Right hindlimb (tissue), 1 donor: ENCODE measurements at regions not wholly inside any gene's neighbourhood (a gene's known extent, or its start where the extent isn't known, plus 50 kb on each side); places are given as distances from the start of the nearest gene placed in this dataset.
A peak's percentile ranks its signal among the peaks of the same experiment; 100 is the strongest.
"Not testable (repeated sequence)": the region's sequence is repeated elsewhere in the genome, so short reads cannot be mapped to it uniquely, and the experiment has no call there.

Source experiments
- DNase-seq: peaks from one replicate; pipeline ENCODE4 v3.0.0-alpha.2; 2018

DNA sequence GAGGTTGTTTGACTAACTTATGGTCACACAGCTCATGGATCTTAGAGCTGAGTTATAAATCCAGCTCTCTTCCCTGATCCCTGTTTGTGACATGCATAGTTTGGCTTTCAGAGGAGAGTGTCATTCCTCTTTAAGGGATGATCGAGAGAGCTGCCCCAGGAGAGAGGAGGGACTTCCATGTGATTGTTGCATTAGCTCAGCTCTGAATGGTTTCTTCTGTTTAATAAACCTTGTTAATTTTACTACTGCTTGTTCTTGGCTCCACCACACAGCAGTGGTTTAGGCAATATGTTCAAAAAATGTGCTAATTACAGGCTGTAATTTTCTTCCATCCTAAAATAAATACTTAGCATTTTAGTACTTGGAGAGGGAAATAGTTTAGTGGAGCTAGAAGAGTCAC lies 152.5 kb downstream of the C12orf75 start:
- no peak for DNase-seq

DNA sequence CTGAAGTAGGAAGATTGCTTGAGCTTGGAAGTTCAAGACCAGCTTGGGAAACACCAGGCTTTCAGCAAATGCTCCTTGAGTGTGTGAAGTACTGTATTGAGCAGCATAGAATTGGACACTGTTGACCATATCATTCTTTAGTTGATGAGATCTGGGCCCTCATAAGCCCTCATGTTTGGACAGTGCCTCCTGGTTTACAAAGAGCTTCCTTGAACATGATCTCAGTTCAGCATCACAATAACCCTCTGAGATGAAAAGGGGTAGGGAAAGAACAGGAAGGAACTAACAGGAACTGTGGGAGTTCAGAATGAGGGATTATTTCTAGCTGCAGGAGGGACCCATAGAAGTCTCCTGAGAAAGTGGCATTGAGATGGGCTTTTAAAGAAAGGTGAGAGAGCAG lies 153.2 kb downstream of the C12orf75 start:
- no peak for DNase-seq

DNA sequence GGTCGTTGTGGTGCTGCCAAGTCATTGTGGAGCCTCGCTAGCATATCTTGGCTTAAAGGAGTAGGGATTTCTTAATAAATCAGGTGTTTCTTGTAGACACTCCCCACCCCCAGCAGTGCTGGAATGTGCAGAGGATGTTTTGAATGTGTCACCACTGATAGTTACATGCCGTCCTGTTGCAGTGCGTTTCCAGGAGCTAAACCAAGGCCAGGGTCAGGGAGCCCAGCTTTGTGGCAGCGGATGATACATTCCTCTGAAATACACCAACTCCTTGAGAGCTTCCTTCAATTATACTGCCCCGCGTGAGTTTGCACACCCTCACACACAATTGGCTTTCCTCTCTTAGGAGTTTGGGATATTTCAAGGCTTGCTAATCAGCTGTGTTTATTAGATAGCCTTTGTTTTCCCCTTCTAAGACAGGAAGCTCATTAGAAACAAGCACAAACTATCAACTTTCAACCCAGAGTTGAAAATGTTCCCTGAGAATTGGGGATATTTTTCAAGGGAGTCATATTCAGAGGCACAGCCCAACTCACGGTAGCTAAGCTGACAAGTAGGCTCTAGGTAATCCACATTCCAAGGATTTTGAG lies 154.9 kb downstream of the C12orf75 start:
- DNase-seq: no peak

DNA sequence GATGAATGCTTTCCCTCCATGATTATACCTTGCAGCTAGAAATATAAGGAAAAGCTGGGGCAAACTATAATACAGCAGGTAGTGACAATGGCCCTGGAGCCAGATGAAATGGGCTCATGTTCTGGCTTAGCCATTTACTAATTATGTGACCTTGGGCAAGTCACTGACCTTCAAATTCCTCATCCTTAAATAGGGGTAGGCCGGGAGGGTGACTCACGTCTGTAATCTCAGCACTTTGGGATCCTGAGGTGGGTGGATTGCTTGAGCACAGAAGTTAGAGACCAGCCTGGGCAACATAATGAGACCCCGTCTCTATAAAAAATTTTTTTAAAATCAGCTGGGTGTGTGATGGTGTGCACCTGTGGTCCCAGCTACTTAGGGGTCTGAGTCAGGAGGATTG lies 155.4 kb downstream of the C12orf75 start:
- DNase-seq: no peak

DNA sequence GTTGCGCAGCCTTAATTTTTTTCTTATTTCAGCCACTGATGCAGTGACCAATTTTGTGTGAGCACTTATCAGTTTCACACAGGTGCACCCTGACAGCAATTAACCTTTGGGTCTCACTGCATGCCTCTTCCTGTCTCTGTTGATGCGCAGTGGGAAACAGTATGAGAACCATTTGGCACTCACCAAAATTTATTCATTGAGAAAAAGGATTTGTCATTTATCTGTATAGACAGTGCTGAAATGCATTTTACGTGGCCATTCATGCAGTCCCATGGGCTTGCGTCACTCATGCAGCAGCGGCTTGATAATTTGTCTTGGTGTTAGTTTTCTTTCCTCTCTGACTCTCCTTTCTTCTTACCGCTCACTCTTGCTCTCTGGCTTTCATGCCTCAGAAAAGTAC lies 157.5 kb downstream of the C12orf75 start:
- no peak for DNase-seq

DNA sequence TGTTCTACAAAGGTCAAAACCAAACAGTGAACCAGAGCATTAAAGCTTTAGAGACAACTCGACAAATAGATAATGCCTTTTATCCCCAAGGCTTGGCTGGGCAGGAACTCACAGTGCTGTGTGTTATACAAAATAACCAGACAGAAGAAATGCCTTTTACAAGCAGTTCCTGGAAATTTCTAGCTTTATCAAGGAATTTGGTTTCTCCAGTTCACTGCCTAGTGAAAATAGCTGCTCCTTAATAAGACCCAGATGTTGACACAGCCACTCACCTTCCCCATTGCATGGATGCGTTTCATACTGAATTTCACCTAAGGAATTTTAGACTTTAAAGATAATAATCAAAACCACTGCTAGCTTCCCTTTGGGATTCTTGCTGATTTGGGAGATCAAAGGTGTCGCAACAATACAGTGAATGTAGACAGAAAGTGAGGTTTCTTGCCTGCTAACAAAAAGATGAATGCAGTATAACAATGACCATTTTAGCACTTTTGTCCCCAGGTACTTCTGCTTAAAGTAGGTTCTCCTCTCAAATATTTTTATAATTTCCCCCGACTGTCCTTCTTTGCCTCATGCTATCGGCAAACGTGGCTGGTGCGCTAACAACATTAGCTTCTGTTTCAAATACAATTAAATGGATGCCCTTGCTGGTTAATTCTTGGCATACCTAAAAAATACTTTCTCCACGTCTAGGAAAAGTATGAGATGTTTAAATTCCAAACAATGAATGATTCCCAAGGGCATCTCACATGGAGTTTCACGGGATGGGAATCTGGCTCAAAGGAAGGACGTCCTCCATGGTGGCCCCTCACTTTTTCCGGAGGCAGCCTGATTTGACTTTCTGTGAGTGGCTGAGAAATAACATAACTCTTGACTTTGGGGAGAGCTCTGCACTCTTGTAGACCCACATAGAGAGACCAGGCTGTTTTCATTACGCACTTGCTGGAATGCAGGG lies 162.4 kb downstream of the C12orf75 start:
- no peak for DNase-seq

DNA sequence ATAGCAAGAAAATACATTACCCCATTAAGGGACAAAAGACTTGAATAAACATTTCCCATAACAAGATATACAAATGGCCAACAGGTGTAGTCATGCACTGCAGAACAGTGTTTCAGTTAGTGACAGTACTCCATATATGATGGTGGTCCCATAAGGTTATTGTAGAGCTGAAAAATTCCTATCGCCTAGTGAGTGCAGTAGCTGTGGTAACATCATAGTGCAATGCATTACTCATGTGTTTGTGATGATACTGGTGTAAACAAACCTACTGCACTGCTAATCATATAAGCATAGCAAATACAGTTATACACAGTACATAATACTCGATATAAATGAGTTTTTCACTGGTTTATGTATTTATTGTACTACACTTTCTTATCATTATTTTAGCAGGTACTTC lies 168.7 kb downstream of the C12orf75 start:
- DNase-seq: no peak

DNA sequence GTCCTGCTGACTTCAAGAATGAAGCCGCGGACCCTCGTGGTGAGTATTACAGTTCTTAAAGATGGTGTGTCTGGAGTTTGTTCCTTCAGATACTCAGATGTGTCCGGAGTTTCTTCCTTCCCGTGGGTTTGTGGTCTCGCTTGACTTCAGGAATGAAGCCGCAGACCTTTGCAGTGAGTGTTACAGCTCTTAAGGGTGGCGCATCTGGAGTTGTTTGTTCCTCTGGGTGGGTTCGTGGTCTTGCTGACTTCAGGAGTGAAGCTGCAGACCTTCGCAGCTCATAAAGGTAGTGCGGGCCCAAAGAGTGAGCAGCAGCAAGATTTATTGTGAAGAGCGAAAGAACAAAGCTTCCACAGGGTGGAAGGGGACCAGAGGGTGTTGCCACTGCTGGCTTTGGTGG lies 170.2 kb downstream of the C12orf75 start:
- DNase-seq: not testable (repeated sequence)

DNA sequence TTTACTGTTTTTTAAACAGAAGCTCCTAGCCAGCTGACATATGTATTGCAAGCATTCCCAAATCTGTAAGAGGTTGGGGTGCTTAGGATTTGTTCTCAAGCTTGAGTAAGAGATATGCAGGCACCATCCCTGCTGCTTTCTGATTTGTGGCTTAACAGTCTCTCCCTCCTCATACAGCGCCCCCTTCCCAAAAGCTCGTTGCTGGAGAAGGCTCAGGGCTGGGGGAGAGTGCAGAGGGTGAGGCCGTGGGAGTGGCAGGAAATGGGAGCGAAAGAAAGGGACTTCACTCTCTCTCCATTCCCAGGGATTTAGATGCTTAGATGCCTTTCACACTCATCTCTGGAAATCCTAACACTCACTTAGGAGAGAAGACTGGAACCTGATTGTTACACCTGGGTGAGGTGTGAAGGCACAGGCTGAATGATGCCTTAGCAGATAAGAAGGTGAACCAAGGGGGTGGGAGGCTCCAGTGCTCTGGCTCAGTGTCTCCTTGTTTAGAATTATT lies 172.0 kb downstream of the C12orf75 start:
- DNase-seq: no peak

DNA sequence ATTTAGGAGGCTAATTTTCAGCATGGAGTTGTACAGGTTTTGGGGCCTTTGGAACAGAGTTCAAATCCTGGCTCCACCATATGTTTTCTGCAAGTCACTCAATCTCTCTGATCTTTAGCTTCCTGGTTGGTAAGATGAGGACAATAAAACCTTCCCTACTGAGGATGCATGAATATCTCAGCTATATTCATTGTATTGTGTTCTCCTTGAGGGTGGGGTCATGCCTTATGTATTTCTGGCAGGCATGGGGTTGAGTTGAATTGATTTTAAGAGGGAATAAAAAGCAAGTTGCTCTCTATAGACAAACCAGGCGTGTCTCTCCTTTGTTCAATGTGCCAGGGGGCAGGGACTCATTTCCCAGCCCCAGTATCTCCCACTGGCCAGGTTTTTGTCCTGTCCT lies 173.1 kb downstream of the C12orf75 start:
- no peak for DNase-seq

DNA sequence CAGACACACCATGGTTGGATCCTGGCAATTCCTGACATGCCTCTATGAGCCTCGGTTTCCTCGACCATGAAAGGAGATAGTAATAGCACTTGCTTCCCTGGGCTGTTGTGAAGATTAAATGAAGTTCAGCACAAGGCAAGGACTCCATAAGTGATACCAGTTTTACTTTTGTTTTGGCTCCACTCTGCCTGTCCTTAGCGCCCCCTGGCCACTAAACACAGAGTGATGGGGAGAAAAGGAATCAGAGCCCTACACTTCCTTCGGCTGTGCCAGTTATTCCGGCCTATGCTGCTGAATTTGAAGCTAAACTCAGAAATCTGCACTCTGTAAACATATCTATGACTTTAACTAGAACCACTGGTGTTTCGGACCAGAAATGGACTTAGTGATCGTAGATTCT lies 173.8 kb downstream of the C12orf75 start:
- no peak for DNase-seq

DNA sequence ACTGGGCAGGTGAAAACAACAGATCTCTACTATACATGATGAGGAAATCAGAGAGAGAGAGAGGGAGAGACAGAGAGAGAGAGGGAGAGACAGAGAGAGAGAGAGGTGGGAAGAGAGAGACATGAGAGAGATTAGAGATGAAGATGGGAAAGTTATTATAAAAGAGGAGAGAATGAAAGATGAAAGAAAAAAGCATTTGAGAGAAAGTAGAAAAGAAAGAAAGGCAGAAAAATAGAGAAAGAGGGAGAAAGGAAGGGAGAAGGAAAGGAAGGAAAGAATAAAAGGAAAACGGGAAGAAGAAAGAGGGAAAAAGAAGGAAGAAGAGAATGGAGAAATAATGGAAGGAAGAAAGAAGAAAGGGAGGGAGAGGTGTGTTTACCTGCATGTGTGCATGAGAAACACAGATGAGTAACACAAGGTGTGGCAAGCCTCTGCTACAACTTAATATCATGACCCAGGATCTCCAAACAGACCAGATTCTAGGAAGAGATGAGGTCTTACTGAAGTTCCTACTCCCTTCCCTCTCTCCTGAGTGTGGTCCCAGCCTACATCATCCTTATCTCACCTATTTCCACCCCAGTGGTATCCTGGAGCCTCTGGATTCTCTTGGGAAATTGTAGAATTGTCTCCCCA lies 176.3 kb downstream of the C12orf75 start:
- DNase-seq: no peak

DNA sequence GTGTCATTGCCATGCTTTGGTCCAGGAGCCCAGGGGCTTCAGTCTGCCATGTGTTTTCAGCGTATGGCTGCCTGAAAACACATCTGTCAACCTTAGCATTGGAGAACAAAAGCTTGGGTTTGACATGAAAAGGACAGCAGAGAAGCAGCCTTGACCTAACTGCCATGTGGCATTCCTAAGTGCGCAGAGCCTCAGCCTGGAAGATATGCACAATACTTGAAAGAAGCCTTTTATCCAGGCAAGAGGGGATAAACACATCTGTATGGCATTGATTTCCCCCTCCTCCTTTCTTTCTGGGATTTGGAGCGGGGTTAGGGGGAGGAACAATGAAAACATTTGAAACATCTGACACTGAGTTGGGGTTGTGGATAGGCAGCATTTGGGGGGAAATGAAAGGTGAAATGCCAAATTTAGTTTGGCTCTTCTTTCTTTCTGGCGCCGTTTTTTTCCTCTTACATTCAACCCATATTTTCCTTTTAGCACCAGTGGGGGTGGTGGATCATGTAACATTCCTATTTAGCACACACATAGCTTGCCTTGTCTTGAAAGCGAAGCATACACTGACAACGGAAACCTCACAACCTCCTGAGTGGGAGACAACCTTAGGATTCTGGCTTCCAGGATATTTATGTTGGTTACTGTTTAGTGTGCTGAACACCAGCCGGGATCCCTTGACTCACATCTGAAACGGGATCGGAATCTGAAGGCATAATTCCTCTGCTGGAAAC lies 177.0 kb downstream of the C12orf75 start:
- no peak for DNase-seq

DNA sequence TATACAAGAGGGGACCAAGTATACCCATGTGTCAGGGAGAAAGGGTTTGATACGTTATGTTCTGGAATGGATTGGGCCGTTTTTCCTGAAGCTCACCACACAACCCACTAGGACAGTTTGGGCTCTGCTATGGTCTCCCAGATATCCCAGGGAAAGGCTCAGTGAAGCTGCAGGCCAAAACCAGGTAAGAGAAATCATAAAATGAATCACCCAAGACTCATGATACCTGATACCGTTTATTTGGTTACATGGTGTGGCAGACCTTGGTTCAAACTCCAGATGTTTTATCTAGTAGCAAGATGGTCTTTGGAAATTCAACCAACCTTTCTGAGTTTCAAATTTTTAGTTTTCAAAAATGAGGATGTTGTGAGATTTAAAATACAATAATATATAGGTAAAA lies 177.6 kb downstream of the C12orf75 start:
- DNase-seq: no peak

DNA sequence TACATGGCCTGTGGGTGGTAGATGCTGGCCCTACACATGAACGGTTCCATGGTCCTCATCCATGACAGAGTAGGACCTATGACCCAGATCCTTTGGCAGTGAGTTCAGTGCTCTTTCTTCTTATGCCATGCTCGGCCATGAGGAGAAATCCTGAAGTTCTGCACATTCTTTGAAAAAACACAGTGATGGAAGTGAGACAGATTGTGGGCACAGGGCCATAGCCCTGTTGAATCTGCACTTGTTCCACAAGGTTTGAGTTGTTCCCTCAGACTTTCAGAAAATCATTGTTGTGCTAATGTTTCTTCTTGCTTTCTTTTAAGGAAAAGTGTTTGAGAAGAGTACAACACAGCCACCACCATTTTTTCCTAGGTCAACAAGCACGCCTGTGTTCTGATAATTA lies 180.0 kb downstream of the C12orf75 start:
- no peak for DNase-seq

DNA sequence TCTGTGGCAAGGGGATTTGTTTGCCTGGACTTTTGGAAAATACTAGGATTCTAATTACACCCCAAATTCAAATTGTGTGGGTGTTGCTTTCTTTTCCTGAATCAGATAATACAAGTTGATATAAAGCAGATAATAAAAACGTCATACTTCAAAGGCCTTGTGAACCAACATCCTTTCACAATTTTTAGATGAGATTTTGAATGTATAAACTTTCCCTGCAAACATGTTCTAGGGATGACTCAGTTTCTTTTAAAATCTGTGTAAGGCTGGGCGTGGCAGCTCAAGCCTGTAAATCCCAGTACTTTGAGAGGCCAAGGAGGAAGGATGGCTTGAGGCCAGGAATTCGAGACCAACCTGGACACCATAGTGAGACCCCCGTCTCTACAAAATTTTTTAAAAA lies 182.4 kb downstream of the C12orf75 start:
- DNase-seq: not testable (repeated sequence)

DNA sequence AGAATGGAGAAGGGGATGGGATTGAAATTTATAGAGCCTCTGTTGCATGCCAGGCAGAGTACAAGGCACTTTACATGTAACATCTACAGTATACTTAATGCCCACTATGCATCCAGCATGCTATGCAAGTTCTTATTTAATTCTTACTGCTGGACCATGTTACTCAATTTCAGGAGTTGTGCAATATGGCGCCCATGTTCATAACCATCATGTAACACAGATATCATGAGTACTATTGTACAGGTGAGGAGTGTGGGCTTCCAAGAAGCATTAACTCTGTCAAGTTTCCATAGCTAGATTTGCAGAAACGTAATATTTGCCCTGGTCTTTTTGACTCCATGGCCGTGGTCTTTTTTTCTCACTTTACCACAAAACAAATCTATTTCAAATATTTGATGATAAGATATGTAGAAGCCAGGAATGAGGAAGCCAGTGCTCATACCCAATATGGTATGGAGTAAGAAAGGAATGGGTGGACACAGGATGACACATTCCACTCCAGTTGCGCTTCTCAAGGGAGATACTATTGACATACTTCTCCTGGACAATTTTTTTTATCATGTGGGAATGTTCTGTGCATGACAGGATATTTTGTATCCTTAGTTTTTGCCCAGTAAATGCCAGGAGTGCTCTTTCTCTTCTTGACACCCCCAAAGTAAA lies 191.8 kb downstream of the C12orf75 start:
- DNase-seq: no peak

DNA sequence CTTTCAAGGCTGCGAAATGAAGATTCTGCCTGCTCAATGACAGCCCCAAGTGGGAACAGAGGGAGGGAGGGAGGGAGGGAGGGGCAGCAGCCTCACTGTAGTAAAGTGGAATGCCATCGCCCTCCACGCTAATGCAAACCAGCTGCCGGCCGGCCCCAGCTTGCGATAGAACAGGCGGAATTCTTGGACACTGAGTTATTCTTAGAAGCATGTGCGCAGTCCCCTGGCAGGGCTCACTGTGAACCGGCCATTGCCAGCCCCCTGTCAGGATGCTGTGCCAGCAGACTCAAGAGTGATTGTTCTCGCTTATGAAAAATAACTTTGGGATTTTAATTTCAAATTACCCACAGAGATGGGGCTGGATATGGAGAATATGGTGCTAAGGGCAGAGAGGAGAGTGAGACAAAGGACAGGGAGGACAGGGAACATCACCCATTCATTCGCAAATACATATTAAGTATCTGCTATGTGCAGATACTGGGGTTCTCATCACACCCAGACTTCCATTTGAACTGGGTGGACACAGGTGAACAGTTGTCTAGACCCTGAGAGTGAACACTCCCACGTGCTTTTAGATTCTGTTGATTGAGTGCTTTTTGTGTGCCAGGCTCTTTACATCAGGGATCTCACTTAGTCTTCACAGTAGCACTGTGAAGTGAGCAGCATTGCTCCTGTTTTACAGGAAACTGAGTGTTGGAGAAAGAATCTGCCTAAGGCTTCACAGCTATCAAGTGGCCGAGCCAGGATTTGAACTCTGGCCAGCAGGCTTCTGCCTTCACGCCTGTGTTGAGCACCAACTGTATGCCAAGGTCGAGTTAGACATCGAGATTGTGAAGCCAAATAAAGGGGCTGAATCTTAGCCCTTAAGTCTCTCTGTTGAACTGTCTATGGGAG lies 192.9 kb downstream of the C12orf75 start:
- peak; percentile 94 for DNase-seq

DNA sequence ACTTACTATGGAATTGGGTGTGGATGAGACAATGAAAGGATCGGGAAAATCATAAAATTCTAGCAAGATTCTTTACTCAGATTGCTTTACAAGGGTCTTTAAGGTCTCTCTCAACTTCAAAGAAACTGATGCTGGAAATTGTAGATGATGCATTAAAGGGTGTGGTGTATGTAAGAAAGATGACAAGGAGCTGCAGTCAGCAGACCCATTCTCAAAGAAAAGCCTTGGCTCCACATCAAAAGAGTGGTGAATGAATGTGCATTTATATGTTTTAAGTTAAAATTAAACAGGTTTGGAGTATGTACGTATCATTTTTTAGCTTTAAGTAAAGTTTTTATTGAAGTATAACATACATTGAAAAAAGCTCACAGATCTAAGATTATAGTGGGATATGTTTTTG lies 194.5 kb downstream of the C12orf75 start:
- no peak for DNase-seq

DNA sequence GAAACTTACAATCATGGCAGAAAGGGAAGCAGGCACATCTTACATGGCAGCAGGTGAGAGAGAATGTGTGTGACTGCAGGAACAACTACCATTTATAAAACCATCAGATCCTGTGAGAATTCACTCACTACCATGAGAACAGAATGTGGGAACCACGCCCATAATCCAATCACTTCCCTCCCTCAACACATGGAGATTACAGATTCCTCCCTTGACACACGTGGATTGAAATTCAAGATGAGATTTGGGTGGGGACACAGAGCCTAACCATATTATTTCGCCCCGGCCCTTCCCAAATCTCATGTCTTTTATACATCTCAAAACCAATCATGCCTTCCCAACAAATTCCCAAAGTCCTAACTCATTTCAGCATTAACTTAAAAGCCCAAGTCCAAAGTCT lies 203.6 kb downstream of the C12orf75 start:
- no peak for DNase-seq

DNA sequence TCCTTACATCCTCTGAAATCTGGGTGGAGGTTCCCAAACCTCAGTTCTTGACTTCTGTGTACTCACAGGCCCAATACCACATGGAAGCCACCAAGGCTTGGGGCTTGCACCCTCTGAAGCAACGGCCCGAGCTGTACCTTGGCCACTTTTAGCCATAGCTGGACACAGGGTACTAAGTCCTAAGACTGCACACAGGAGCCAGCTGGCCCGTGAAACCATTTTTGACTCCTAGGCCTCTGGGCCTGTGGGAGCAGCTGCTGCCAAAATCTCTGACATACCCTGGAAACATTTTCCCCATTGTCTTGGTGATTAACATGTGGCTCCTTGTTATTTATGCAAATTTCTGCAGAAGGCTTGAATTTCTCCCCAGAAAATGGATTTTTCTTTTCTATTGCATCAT lies 204.5 kb downstream of the C12orf75 start:
- DNase-seq: not testable (repeated sequence)
